Activated effector memory CD4-positive, alpha-beta T cell treated with anti-CD3 and anti-CD28 coated beads, Interleukin-2, amount 50 U/mL, for 16 hours (primary cell): ENCODE measurements at regions not wholly inside any gene's neighbourhood (a gene's known extent, or its start where the extent isn't known, plus 50 kb on each side); places are given as distances from the start of the nearest gene placed in this dataset.

ENCODE experiments used
- DNase-seq: peaks from one replicate; pipeline ENCODE4 v3.0.0-alpha.2; 2020

DNA sequence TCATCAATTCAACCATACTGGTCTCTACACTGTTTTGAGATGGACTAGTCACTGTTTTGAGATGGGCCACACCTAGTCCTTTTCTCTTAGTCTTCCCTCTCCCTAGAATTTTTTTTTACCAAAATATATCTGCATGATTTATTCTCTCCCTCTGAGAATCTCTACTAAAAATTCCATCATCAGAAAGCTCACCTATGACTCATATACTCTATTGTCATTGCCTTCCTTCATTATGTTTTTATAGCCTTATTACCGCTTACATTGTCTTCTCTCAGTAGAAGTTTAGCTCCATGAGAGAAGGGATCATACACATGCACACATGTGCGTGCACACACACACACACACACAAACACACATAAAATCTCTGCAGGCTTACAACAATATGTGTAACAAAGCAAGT lies 303.6 kb downstream of the PCDH10 start:
- no peak for DNase-seq

DNA sequence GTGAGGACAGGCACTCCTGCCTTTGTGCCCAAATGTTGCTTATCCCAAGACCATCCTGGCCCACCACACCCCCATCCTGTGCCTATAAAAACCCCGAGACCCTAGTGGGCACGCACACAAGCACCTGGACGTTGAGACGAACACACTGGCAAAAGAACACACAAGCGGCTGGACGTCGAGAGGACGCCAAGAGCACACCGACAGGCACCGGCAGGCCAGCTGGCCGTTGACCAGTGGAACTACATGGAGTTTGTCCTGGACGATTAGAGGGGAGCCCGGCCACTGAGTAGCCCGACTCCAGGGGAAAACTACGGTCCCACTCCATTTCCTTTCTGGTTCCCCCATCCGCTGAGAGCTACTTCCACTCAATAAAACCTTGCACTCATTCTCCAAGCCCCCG lies 301.7 kb downstream of the PCDH10 start:
- no peak for DNase-seq

DNA sequence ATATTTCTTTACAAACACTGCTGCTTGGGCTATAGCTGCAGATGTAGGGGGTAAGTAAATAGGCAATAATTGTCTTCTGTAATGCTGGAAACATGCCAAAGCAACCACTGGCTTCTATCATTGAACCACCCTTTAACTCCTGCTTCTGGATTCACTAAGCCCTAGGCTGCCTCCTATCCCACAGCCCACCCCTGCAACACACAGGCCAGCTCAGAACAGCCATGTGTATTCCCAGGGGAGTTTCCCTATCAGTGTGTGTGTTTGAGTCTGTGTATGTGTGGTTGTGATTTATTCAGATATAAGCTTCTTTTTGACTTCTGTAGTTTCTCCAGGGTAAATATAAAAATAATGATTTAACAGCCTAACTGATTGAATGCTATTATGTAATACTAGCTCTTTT lies 291.3 kb downstream of the PCDH10 start:
- no peak for DNase-seq

DNA sequence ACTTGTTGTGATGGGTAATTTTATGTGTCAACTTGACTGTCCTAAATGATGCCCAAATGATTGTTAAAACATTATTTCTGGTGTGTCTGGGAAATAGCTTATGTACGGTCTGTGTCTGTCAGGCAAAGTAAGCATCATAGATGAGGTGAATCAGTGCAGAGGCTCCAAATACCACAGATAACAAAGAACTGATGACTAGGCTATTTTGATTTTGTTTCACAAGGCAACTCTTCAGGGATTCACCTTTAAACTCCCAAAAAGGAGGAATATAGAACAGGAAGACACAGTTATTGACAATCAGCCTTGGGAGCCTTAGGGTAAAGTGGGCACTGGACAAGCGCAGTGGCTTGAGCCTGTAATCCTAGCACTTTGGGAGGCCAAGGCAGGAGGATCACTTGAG lies 290.7 kb downstream of the PCDH10 start:
- DNase-seq: no peak

DNA sequence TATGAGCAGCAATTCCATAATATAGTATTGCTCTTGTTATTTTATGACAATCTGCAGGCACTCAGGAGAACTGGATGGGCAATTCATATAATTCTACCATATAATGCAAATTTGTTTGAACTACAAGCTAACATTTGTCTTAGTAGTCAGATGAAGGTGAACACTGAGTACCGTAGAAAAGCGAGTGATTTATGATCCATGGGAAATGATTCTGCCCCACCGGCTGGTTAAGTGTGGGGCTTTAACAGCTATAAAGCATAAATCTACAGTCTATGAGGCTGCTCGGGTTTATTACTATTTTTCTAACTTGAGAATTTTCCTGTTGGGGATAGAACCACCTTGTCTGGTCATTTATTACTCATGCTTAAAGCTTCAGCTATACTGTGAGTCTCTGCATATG lies 275.5 kb downstream of the PCDH10 start:
- no peak for DNase-seq

DNA sequence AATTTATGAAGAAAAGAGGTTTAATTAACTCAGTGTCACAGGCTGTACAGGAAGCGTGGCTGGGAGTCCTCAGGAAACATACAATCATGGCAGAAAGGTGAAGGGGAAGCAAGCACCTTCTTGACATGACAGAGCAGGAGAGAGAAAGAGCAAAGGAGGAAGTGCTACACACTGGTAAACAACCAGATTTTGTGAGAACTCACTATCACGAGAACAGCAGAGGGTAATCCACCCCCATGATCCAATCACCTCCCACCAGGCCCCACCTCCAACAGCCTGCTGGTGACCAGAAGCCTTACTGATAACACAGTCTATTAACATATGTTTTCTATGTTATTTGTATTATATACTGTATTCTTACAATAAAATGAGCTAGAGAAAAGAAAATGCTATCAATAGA lies 254.8 kb downstream of the PCDH10 start:
- no peak for DNase-seq

DNA sequence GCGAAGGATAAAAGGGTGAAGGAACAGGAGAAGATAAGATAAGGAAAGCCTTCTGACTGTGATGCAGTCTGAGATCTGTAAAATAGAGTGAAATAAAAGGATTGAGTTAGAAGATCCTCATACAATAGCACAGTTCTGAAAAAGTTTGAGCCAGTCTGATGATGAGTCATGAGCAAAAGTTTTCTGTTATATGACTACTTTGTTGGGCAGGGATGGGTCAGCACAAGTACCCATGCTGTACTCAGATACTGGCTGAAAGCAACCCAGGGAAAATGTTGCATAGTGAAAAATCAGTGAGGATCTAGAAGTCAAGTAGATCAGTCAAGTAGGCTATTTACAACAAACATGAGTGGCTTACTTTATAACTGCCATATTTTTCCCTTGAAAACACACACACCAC lies 253.5 kb downstream of the PCDH10 start:
- DNase-seq: no peak

DNA sequence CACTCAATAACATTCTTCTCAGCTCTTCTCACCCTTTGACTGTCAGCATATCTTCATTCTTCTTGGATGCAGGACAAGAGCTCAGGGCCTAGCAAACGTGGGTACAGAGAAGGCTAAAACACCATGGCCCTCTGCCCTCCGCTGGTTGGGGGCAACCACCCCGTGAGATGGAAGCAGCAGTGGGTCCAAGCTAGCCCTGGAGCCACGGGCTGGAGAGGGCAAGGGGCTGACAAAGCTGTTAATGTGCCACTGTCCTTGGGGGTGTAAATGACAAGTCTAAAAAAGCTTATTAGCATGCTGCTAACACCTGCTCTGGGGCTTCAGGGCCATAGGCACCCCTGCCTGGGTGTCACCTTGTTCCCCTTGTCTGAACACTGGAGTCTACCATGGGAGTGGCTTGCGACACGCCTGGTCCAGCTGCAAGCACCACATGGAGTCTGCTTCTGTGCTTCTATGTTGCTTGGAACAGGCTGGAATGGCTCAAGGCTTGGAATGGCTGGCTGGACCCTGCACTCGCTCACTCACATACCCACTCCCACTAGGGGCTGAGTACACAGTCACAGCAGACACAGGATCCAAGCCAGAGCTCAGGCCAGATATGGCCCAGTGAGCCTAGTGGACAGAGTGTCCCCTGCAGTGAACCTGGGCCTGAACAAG lies 246.0 kb downstream of the PCDH10 start:
- DNase-seq: no peak

DNA sequence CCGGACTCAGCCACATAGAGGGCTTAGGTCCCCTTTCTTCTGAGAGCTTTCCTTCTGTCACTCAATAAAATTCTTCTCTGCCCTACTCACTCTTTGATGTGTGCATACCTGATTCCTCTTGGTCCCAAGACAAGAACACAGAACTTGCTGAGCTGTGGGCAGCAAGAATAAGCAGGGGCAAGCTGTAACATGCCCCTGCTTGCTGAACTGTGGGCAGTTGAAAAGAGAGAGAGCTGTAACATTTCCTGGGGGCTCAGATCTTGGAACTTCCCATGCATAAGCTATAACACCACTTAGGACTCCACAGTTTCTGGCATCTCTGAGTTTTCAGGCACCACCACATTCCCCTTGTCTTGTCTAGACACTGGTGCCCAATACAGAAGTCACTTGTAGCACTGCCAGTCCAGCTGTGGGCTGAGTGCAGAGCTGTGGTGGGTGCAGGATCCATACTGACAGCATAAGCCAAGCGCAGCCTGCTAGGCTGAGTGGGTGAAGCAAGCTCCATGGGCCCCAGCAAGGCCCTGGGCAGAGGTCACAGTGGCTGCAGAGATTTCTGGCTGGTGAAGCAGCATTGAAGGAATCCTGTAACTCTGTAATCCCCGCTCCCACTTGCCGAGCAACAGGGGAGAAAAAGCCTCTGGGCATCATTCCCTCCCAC lies 241.2 kb downstream of the PCDH10 start:
- DNase-seq: no peak

DNA sequence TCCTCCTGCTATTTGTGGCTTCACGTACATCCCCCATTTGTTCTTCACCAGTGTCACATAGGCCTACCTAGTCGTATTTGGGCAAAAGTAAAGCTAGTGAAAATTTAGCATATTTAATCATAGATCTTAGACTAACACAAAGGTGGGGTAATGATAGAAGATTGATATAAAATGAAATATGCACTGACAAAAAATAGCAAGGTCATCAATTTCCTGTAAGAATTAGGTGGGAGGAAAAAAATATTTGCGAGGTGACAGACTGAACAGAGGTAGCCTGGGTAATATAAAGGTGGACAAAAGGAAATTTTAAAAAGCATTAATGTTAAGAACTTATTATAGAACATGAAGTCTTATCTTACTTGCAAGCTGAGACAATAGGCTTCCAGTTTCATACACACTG lies 239.9 kb downstream of the PCDH10 start:
- no peak for DNase-seq

DNA sequence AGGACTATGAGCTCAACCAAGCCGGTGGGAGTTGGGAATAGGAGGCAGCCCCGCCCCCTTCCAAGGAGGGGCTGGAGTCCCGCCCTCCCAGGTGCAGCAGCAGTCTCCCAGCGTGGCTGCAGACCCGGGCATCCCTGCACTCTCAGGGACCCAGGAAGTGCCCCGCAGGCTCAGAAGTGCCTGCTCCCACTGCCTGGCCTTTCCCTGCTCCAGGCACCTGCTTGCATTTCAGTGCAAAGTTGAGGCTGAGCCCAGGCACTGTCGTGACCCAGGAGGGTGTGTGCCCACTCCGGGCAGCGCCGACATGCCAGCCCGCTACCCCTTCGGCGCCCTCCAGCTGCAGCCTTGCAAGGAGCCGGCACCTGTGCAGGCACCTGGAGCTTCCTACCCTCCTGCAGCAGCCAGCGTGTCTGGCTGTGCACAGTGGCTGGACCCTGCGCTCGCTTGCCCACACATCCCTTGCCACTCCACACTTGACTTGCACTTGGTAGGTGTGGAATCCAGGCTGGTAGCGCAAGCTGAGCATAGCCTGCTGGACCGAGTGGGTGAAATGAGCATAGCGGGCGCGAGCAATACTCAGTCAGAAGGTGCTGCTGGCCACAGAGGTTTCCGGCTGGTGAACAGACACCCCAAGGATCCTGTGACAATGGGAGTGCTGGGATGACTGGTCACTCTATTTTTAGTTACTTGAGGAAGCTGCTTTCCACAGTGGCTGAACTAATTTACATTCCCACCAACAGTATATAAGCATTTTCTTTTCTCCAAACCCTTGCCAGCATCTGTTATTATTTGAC lies 236.3 kb downstream of the PCDH10 start:
- DNase-seq: no peak

DNA sequence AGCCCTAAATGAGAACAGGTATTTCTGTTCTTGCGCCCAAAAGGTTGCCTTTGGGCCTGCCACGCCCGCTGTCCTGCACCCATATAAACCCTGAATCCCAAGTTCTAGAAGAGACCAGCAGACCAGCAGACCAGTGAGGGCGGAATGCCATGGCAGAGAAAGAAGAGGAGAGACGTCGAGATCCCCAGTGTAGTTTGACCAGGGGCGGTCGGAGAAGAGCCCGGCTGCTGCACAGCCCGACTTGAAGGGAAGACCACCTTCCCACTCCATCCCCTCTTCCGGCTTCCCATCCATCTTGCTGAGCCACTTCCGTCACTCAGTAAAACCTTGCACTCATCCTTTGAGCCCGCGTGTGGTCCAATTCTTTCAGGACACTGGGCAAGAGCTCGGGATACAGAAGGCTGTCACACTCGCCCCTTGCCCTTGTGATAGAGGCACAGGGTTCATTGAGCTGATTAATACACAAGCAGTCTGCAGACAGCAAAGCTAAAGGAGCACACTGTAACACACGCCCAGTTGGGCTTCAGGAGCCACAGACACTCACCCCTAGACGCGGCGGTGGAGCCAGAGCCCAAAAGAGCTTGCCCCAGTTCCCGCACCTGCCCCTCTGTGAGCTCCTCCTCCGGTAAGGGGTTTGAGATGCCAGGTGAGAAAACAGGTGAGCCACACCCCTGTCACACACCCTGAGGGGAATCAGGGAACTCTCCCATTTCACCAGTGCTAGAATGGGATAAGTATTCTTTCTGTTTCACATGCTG lies 230.8 kb downstream of the PCDH10 start:
- DNase-seq: no peak

DNA sequence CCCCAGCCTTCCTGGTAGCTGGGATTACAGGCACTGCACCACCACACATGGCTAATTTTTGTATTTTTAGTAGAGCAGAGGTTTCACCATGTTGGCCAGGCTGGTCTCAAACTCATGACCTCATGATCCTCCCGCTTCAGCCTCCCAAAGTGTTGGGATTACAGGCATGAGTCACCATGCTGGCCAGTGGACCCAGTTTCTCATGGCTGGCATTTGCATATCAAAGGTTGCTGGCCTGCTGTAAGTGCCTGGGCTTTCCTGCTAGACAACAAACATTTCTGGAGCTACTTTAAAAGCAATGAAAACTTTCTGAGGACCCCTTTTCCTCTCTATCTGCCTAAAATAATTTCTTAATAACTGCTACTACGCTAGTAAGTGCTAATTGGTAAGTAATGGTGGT lies 228.2 kb downstream of the PCDH10 start:
- no peak for DNase-seq

DNA sequence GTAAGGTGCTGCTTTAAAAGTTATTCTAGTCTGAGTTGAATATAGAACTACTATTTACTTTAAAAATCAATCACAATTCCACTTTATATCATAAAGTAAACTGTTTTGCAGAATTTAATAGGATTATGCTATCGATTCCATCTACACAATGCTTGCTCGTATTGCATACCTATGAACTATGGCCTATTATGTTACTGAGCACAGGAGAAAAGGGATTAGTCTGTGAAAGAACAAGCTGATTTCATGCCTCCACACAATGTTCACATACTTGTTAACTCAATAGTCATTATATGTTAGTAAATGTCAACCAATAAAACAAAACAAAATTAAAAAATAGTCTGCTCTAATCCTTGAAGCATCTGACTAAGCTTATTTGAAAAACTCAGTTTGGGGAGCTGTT lies 223.6 kb downstream of the PCDH10 start:
- no peak for DNase-seq

DNA sequence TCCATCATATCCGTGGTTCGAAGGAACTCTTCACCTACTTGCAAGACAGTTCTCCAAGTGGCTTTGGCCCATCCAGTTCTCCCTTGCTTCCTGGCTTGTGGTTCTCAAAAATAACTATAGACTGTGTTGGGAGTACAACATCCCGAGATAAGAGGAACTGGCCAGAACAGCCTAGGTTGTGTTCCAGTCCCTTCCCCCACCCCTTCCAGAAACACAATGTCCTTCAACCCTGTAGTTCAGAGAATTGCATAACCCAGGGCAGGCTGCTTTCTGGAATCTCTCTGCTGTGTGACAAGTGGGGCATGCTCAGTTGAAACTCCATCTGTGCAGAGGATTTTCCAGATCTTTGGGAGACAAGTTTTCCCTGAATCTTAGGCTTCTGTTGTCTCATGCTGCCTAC lies 206.5 kb downstream of the PCDH10 start:
- DNase-seq: no peak

DNA sequence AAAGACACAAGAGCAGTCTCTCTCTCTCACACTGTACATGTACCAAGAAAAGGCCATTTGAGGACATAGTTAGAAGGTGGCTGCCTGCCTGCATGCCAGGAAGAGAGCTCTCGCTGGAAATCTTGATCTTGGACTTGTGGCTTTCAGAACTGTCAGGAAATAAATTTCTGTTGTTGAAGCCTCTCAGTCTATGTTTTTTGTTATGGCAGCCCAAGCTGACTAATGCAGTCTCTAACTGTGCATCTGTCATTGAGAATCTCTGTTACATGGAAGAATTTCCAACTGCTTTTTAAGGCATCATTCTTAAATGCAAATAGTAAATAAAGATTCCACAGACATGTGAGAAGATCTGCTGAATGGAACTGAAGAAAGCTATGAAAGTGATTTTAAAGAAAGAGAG lies 198.3 kb downstream of the PCDH10 start:
- no peak for DNase-seq

DNA sequence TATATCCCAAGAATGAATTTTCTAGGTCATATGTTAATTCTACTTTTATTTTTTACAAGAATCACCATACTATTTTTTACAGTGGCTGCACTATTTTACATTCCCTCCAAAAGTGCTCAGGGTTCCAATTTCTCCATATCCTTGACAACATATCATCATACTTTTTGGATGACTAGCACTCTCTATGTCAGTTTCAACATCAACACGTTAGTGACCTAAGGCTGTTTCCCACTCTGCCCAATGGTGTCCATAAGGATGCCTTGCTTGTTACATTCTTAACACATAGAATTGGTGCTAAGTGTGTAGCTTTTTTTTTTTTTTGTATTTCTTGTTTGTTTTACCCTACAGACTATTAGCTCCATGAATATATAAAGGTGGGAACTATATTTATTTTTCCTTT lies 175.4 kb downstream of the PCDH10 start:
- DNase-seq: no peak

DNA sequence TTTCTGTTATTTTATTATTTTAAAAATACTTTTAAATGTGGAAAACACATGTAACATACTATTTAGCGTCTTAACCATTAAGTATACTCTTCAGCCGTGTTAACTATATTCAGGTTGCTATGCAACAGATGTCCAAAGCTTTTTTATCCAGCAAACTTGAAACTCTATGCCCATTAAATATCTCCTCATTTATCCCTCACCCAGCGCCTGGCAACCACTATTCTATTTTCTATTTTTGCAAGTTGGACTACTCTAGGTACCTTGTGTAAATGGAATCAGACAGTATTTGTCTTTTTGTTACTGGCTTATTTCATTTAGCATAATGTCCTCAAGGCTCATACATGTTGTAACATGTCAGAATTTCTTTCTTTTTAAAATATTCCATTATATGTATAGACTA lies 174.6 kb downstream of the PCDH10 start:
- no peak for DNase-seq

DNA sequence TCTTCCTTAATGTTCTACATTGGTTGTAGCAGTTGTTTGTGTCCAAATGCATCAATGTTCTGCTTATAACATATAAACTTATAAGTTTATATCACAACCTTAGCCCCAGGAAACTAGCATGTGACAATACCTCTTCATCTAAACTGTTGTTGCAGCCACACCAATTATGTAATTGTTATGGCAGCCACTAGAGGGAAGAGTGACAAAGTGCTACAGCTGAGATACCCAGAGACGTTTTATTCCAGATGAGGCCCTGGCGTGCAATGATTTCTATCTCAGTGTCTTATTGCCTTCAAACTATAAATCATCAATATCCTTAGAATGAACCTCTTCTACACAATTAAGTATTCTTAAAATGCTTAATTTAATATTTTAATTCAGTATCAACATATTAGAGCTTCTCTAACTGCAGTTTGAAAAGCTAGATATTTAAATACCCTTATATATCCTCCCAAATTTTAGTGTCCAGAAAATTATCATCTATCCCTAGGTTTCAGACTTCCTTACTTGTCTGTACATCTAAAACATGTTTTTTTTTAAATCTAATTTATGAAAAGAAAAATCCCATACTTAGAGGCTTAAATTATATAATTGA lies 171.6 kb downstream of the PCDH10 start:
- DNase-seq: no peak

DNA sequence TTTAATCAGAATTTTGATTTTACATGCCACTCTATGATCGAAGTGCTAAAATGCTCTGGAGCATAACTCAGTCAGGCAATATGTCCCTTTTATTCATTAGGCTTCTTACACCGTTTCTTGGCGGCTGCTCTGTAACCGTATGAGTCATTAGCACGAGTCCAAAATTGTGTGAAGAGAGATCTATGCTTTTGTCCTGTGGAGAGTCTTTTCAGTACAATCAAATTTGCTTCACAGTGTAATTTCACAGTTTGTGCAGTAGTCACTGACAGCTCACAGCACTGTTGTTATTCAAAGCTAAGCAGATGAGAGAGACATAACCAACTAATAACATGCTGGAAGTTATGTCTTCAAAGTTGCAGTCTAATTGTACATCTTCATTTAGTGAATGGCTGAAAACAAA lies 167.8 kb downstream of the PCDH10 start:
- DNase-seq: no peak

DNA sequence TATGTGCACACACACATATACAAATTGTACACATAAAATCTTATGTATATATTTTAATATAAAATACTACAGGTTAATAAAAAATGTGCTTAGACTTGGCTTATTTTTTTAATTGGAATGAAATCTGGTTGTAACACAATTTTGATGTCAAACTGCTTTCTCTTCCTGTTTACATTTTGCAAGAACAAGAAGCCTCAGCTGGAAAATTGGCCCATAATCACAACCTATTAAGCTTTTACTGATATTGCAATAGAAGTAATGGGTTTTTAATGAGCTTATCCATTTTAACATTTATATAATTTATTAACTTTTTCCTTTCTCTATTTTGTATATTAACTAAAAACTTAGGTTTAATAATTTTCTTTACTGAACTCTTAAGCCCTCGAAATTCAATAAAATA lies 165.9 kb downstream of the PCDH10 start:
- no peak for DNase-seq

DNA sequence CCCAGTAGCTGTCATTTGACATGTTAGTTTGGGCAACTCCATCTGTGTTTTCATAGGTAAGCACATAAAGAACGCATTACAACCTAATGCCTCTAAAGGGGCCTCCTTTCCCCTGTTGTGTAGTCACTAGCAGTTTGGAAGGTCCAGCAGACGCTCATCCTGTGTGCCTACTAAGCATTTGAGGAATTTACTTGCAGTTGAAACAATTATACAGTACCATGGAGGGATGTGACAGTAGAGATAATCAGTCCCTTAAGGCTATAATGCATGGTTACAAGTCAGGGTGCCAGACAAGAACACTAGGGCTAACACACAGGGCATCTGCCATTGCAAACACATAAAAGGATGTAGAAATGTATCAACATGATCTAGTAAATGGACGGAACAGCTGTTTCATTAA lies 138.3 kb downstream of the PCDH10 start:
- no peak for DNase-seq

DNA sequence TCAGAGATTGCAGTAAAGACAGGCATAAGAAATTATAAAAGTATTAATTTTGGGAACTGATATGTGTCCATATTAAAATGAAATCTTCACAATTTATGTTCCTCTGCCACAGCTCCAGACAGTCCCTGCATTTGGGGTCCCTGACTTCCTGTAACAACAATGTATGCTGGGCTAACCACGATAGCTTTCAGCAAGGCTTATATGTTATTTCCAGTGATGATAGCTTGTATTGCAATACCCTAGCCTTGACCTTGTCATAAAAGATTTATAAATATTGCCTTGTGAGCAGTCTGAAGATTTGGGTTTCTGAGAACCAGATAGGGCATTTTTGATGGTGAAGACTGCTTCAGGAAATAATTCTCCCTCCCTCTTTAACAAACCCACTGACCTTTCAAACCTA lies 129.5 kb downstream of the PCDH10 start:
- DNase-seq: no peak
